MM.1S (cell line): ENCODE measurements at regions not wholly inside any gene's neighbourhood (a gene's known extent, or its start where the extent isn't known, plus 50 kb on each side); places are given as distances from the start of the nearest gene placed in this dataset.

ENCODE experiments used
- DNase-seq: peaks from one replicate; pipeline ENCODE4 v3.0.0-alpha.2; 2015
- H2AFZ ChIP-seq: fragments of 300-600 bp; sonication (generic); 2 replicates; pipeline ENCODE4 v1.6.0; 2016; ENCODE audit warnings: antibody characterized with exemption, low read length
- H3F3A ChIP-seq: fragments of 300-600 bp; sonication (generic); 2 replicates; pipeline ENCODE4 v1.6.1; 2016; ENCODE audit warnings: mild to moderate bottlenecking, antibody characterized with exemption, low read length, moderate library complexity, mixed read lengths; ENCODE audit not compliant: insufficient read depth
- H3K27ac ChIP-seq: fragments of 300-600 bp; sonication (generic); 2 replicates; pipeline ENCODE4 v1.5.1; 2016; ENCODE audit warnings: mild to moderate bottlenecking, low read length
- H3K27me3 ChIP-seq: fragments of 300-600 bp; sonication (generic); replicated peaks from 2 replicates; pipeline ENCODE4 v1.6.0; 2016; ENCODE audit warnings: low read length; ENCODE audit not compliant: insufficient read depth
- H3K36me3 ChIP-seq: fragments of 300-600 bp; sonication (generic); replicated peaks from 2 replicates; pipeline ENCODE4 v1.6.1; 2016; ENCODE audit warnings: mild to moderate bottlenecking, low read length, mixed read lengths; ENCODE audit not compliant: insufficient read depth
- H3K4me1 ChIP-seq: fragments of 300-600 bp; sonication (generic); 2 replicates; pipeline ENCODE4 v1.6.1; 2016; ENCODE audit warnings: low read length, mixed read lengths
- H3K4me2 ChIP-seq: fragments of 300-600 bp; sonication (generic); 2 replicates; pipeline ENCODE4 v1.6.0; 2016; ENCODE audit warnings: low read depth, low read length
- H3K4me3 ChIP-seq: fragments of 300-600 bp; sonication (generic); 2 replicates; pipeline ENCODE4 v1.5.1; 2016; ENCODE audit warnings: low read length, mixed read lengths
- H3K79me2 ChIP-seq: fragments of 300-600 bp; sonication (generic); 2 replicates; pipeline ENCODE4 v1.6.1; 2016; ENCODE audit warnings: mixed run types, low read length, mixed read lengths
- H3K9ac ChIP-seq: fragments of 300-600 bp; sonication (generic); 2 replicates; pipeline ENCODE4 v1.6.1; 2016; ENCODE audit warnings: low read length, mixed read lengths
- H3K9me2 ChIP-seq: fragments of 300-600 bp; sonication (generic); replicated peaks from 2 replicates; pipeline ENCODE4 v1.6.1; 2016; ENCODE audit warnings: mild to moderate bottlenecking, low read length, mixed read lengths; ENCODE audit not compliant: insufficient read depth
- H3K9me3 ChIP-seq: fragments of 300-600 bp; sonication (generic); replicated peaks from 2 replicates; pipeline ENCODE4 v1.6.1; 2016; ENCODE audit warnings: mild to moderate bottlenecking, low read length, mixed read lengths; ENCODE audit not compliant: insufficient read depth
- H4K20me1 ChIP-seq: fragments of 300-600 bp; sonication (generic); 2 replicates; pipeline ENCODE4 v1.6.1; 2016; ENCODE audit warnings: mild to moderate bottlenecking, low read length, moderate library complexity, mixed read lengths; ENCODE audit not compliant: insufficient read depth
- CTCF ChIP-seq: fragments of 300-600 bp; sonication (generic); IDR thresholded peaks from 2 replicates; pipeline ENCODE4 v1.5.1; 2016; ENCODE audit warnings: antibody characterized with exemption, low read length, mixed read lengths
- EZH2 ChIP-seq: fragments of 300-600 bp; sonication (generic); optimal IDR thresholded peaks from 2 replicates; pipeline ENCODE3; 2017; ENCODE audit warnings: low read depth, mild to moderate bottlenecking, antibody characterized with exemption, low read length, mixed read lengths
- EZH2phosphoT487 ChIP-seq: fragments of 300-600 bp; sonication (generic); IDR thresholded peaks from 2 replicates; pipeline ENCODE4 v1.6.1; 2018; ENCODE audit warnings: antibody characterized with exemption, low read length

GRCh38 chr2:215671691-215672090 lies 235.8 kb upstream of the FN1 start:
- Histone ChIP-seq H4K20me1 (no peaks in the 10 kb centered on the region), H2AFZ (no peak overlapping the region), H3F3A (no peaks in the 10 kb centered on the region), H3K36me3 (no peaks in the 10 kb centered on the region), H3K9me2 (no peaks in the 10 kb centered on the region), H3K9ac (no peak overlapping the region), H3K4me2 (no peak overlapping the region), H3K27ac (no peak overlapping the region), H3K4me3 (no peak overlapping the region), H3K4me1 (no peaks in the 10 kb centered on the region), H3K27me3 (no peaks in the 10 kb centered on the region), H3K9me3 (no peaks in the 10 kb centered on the region), H3K79me2 (no peaks in the 10 kb centered on the region)
- DNase-seq: no peak
- TF ChIP-seq CTCF (no peak), EZH2 (no peak), EZH2phosphoT487 (no peak)

GRCh38 chr2:215671244-215671643 lies 235.4 kb upstream of the FN1 start:
- Histone ChIP-seq H3K9me3 (no peaks in the 10 kb centered on the region), H3K4me3 (no peak overlapping the region), H3K4me2 (no peak overlapping the region), H3K36me3 (no peaks in the 10 kb centered on the region), H3K27me3 (no peaks in the 10 kb centered on the region), H3K79me2 (no peaks in the 10 kb centered on the region), H2AFZ (no peak overlapping the region), H4K20me1 (no peaks in the 10 kb centered on the region), H3F3A (no peaks in the 10 kb centered on the region), H3K9ac (no peak overlapping the region), H3K4me1 (no peaks in the 10 kb centered on the region), H3K9me2 (no peaks in the 10 kb centered on the region), H3K27ac (no peak overlapping the region)
- TF ChIP-seq EZH2: no peak
- no peak for TF ChIP-seq EZH2phosphoT487
- TF ChIP-seq CTCF: no peak
- no peak for DNase-seq

GRCh38 chr2:215670396-215670795 lies 234.5 kb upstream of the FN1 start:
- Histone ChIP-seq H3K4me2 (no peak overlapping the region), H3K27ac (no peak overlapping the region), H3K4me3 (no peak overlapping the region), H3K9ac (no peak overlapping the region), H4K20me1 (no peaks in the 10 kb centered on the region), H3K27me3 (no peaks in the 10 kb centered on the region), H3K36me3 (no peaks in the 10 kb centered on the region), H3K79me2 (no peaks in the 10 kb centered on the region), H3K9me2 (no peaks in the 10 kb centered on the region), H2AFZ (no peak overlapping the region), H3K4me1 (no peaks in the 10 kb centered on the region), H3K9me3 (no peaks in the 10 kb centered on the region), H3F3A (no peaks in the 10 kb centered on the region)
- DNase-seq: no peak
- no peak for TF ChIP-seq EZH2
- TF ChIP-seq CTCF: no peak
- no peak for TF ChIP-seq EZH2phosphoT487
